GM20000 (cell line): ENCODE measurements at regions not wholly inside any gene's neighbourhood (a gene's known extent, or its start where the extent isn't known, plus 50 kb on each side); places are given as distances from the start of the nearest gene placed in this dataset.

Experiments used
- DNase-seq: peaks from one replicate; pipeline ENCODE4 v3.0.0; 2012; ENCODE audit warnings: low spot score
- CTCF ChIP-seq: IDR thresholded peaks from 2 replicates; pipeline ENCODE4 v1.5.1; 2012; ENCODE audit warnings: mild to moderate bottlenecking, control low read depth; ENCODE audit errors: extremely low read depth, missing control alignments

GRCh38 chr4:161329852-161330251 lies 833.9 kb downstream of the FSTL5 start:
- no peak for TF ChIP-seq CTCF
- DNase-seq: no peak

- no peak for TF ChIP-seq CTCF
- no peak for DNase-seq
Observed at GRCh38 chr4:161321706-161322105, 842.1 kb downstream of the FSTL5 start.

- peak; percentile 51 for TF ChIP-seq CTCF
- DNase-seq: peak; percentile 35
Observed at GRCh38 chr4:161320377-161320776, 843.4 kb downstream of the FSTL5 start.

- no peak for DNase-seq
- TF ChIP-seq CTCF: no peak
Observed at GRCh38 chr4:161317000-161317399, 846.8 kb downstream of the FSTL5 start.

- no peak for DNase-seq
- TF ChIP-seq CTCF: no peak
Observed at GRCh38 chr4:161314371-161314770, 849.4 kb downstream of the FSTL5 start.

- TF ChIP-seq CTCF: no peak
- DNase-seq: no peak
Observed at GRCh38 chr4:161303551-161303950, 860.2 kb downstream of the FSTL5 start.

GRCh38 chr4:161291222-161291621 lies 872.6 kb downstream of the FSTL5 start:
- no peak for DNase-seq
- TF ChIP-seq CTCF: no peak
